Panc1 (cell line): ENCODE measurements at regions not wholly inside any gene's neighbourhood (a gene's known extent, or its start where the extent isn't known, plus 50 kb on each side); places are given as distances from the start of the nearest gene placed in this dataset.

ENCODE experiments used
- CTCF ChIP-seq: fragments of 450-650 bp; IDR thresholded peaks from 2 replicates; pipeline ENCODE4 v1.5.1; 2017; ENCODE audit warnings: mild to moderate bottlenecking
- REST ChIP-seq, 2 experiments: IDR thresholded peaks; 2 replicates each; pipeline ENCODE4 v1.6.1; 2011 to 2012; ENCODE audit warnings: low read depth in 2 of 2, control low read depth in 1 of 2, low read length in 1 of 2, mild to moderate bottlenecking in 1 of 2, moderate library complexity in 1 of 2; ENCODE audit not compliant: insufficient read depth in 1 of 2

GRCh38 chr17:20944014-20944865, 98.6 kb downstream of the USP22 start:
- TF ChIP-seq CTCF (peak; percentile 61), REST (IDR thresholded peaks at IDR 0.05; ENCODE audit: insufficient read depth in 1 of 2, low read depth in 2 of 2, low read length in 1 of 2) (no peak)
